ENCODE measurements at regions not wholly inside any gene's neighbourhood (a gene's known extent, or its start where the extent isn't known, plus 50 kb on each side); places are given as distances from the start of the nearest gene placed in this dataset.

- POLR2A ChIA-PET (ENCODE audit: unreplicated experiment) = no interaction called here
- H3K27me3 ChIP-seq (ENCODE audit: insufficient read depth, low read depth) = no peaks in the 10 kb centered on the region
- TF ChIP-seq CTCF (conservative IDR thresholded peaks at IDR 0.05) (no peak), EZH2 (IDR thresholded peaks at IDR 0.05; ENCODE audit: low read depth) (no peak)
- no peak overlapping the region for H3K4me2 ChIP-seq
- H3K36me3 ChIP-seq (ENCODE audit: low read depth) = no peaks in the 10 kb centered on the region
- no peaks in the 10 kb centered on the region for H3K4me1 ChIP-seq (replicated peaks; ENCODE audit: insufficient read depth)
- H2AFZ ChIP-seq = no peak overlapping the region
- CTCF ChIA-PET = no interaction called here
- no peak for DNase-seq
- intact Hi-C loops (cut with micrococcal nuclease; ENCODE audit: unreplicated experiment) = no loop called here
- H3K79me2 ChIP-seq (ENCODE audit: low read depth) = no peaks in the 10 kb centered on the region
- H3F3A ChIP-seq (ENCODE audit: insufficient read depth, low read depth) = no peaks in the 10 kb centered on the region
- H3K9me3 ChIP-seq (ENCODE audit: insufficient read depth, low read depth) = no peaks in the 10 kb centered on the region
- H3K9me2 ChIP-seq (ENCODE audit: insufficient read depth) = no peaks in the 10 kb centered on the region
- no TSS peak for BruUV-seq (replicated peaks)
- H3K27ac ChIP-seq = no peak overlapping the region
- no peak overlapping the region for H3K4me3 ChIP-seq
- H4K20me1 ChIP-seq (ENCODE audit: insufficient read depth) = peaks cover 15% of the 10 kb centered on the region
These were observed 282.5 kb downstream of the CTTN start for GRCh38 chr11:70680781-70681281.

GRCh38 chr11:70682056-70682455 lies 283.7 kb downstream of the CTTN start:
- CTCF ChIA-PET = no interaction called here

GRCh38 chr11:70682760-70683159 lies 284.4 kb downstream of the CTTN start:
- no TSS peak for BruUV-seq (replicated peaks)

More at GRCh38 chr11:70682056-70682455, 283.7 kb downstream of the CTTN start:
- intact Hi-C loops (cut with micrococcal nuclease; ENCODE audit: unreplicated experiment) = no loop called here
- no peaks in the 10 kb centered on the region for H3K36me3 ChIP-seq (ENCODE audit: low read depth)
- no peak overlapping the region for H3K27ac ChIP-seq
- no peak overlapping the region for H3K4me2 ChIP-seq
- H3K27me3 ChIP-seq (ENCODE audit: insufficient read depth, low read depth) = no peaks in the 10 kb centered on the region
- H3K79me2 ChIP-seq (ENCODE audit: low read depth) = no peaks in the 10 kb centered on the region
- BruUV-seq (replicated peaks) = no TSS peak
- no peak for DNase-seq
- POLR2A ChIA-PET (ENCODE audit: unreplicated experiment) = interaction anchor here (0.6 kb wide), 1 partner anchor 15 kb away, joined by 5 read pairs; no protein-coding TSS in a partner anchor
- H3F3A ChIP-seq (ENCODE audit: insufficient read depth, low read depth) = no peaks in the 10 kb centered on the region
- H3K9me2 ChIP-seq (ENCODE audit: insufficient read depth) = no peaks in the 10 kb centered on the region
- H2AFZ ChIP-seq = no peak overlapping the region
- peaks cover 15% of the 10 kb centered on the region for H4K20me1 ChIP-seq (ENCODE audit: insufficient read depth)
- no peaks in the 10 kb centered on the region for H3K4me1 ChIP-seq (replicated peaks; ENCODE audit: insufficient read depth)
- no peaks in the 10 kb centered on the region for H3K9me3 ChIP-seq (ENCODE audit: insufficient read depth, low read depth)
- H3K4me3 ChIP-seq = no peak overlapping the region
- TF ChIP-seq CTCF (conservative IDR thresholded peaks at IDR 0.05) = no peak
- no peak for TF ChIP-seq EZH2 (IDR thresholded peaks at IDR 0.05; ENCODE audit: low read depth)

More at GRCh38 chr11:70682760-70683159, 284.4 kb downstream of the CTTN start:
- no peak for DNase-seq
- no peaks in the 10 kb centered on the region for H3K4me1 ChIP-seq (replicated peaks; ENCODE audit: insufficient read depth)
- intact Hi-C loops (cut with micrococcal nuclease; ENCODE audit: unreplicated experiment) = no loop called here
- H2AFZ ChIP-seq = no peak overlapping the region
- H3K4me2 ChIP-seq = no peak overlapping the region
- no peak overlapping the region for H3K27ac ChIP-seq
- peaks cover 15% of the 10 kb centered on the region for H4K20me1 ChIP-seq (ENCODE audit: insufficient read depth)
- no peak overlapping the region for H3K4me3 ChIP-seq
- H3K36me3 ChIP-seq (ENCODE audit: low read depth) = no peaks in the 10 kb centered on the region
- H3F3A ChIP-seq (ENCODE audit: insufficient read depth, low read depth) = no peaks in the 10 kb centered on the region
- no peaks in the 10 kb centered on the region for H3K9me3 ChIP-seq (ENCODE audit: insufficient read depth, low read depth)
- POLR2A ChIA-PET (ENCODE audit: unreplicated experiment) = no interaction called here
- no peaks in the 10 kb centered on the region for H3K9me2 ChIP-seq (ENCODE audit: insufficient read depth)
- H3K27me3 ChIP-seq (ENCODE audit: insufficient read depth, low read depth) = no peaks in the 10 kb centered on the region
- H3K79me2 ChIP-seq (ENCODE audit: low read depth) = no peaks in the 10 kb centered on the region
- TF ChIP-seq EZH2 (IDR thresholded peaks at IDR 0.05; ENCODE audit: low read depth) (no peak), CTCF (conservative IDR thresholded peaks at IDR 0.05) (no peak)
- CTCF ChIA-PET = no interaction called here
